ENCODE measurements at regions not wholly inside any gene's neighbourhood (a gene's known extent, or its start where the extent isn't known, plus 50 kb on each side); places are given as distances from the start of the nearest gene placed in this dataset.

DNA sequence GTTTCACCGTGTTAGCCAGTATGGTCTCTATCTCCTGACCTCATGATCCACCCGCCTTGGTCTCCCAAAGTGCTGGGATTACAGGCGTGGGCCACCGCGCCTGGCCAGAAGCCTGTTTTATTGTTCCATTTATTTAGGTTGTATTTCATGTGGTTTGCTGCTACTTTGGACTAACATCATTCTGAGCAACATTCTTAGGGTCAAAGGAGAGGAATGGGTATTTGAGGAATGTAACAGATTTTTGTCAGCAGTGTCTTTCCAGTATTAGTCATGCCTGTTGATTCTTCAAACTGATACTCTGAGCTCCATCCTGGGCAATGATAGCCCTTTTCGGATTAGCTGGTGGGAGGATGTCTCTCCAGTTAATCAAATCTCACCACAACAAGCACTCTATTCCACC lies 213.0 kb upstream of the CITED2 start:
- DNase-seq, result no peak

- no peak for DNase-seq
Measured at GRCh38 chr6:139586273-139586672, 211.8 kb upstream of the CITED2 start.

- no peak for DNase-seq
Measured at GRCh38 chr6:139584599-139584998, 210.2 kb upstream of the CITED2 start.

DNA sequence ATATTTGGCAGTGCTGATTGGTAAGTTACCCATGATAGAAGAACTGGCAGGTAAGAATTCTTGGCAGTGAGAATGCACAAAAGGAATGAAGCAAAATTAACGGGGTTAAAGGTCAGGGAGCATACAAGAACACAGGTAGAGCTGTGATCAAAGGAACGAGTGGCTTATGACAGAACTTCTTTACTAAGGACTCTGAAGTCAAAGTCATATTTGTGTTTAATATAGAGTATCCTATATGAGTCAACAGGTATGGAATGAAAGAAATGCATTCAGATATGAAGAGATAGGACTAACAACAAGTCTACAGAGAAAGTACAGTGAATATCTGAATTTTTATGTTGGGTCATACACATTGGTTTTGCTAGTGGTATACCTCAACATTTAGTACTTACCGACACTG lies 209.0 kb upstream of the CITED2 start:
- DNase-seq, result no peak

- no peak for DNase-seq
Measured at GRCh38 chr6:139582956-139583355, 208.5 kb upstream of the CITED2 start.

GRCh38 chr6:139581485-139581865 lies 207.0 kb upstream of the CITED2 start:
- no peak for DNase-seq

- no peak for DNase-seq
Measured at GRCh38 chr6:139580592-139581484, 206.4 kb upstream of the CITED2 start.

DNA sequence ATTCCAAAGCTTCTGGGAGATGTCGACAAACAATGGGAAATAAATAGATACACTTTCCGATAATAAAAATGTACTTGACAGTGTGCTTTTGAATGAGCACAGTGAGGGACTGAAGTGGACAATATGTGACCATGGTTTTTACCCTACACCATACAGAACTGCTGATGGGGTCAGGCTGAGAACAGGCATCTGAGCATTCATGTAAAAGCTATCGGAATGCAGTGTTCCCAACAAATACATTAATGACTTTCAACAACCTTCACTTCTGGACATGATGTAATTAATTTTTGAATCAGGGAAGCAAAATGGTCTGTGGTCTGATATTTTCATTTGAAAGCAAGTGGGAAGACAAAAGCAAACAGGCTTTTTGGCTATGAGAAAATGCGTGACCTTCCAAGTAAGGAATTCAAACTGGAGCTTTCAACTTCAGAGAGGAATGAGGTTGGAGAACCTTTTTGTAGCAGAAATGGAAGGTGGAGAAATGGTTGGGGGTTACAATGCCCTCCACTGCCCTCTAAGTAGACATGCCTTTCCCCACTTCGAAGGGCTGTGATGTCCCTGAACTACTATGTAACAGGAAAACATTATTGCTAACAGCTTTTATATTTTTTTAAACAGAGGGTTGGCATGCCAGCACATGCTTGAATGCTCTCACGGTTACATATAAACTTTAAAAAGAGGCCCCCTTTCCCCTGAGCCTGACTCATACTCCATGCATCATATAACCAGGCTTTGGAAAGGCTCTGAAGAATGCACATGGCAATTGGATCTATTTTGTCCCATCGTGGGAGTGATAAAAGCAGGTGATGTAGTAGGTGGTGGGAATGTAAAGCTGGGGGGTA lies 203.5 kb upstream of the CITED2 start:
- DNase-seq, result no peak

DNA sequence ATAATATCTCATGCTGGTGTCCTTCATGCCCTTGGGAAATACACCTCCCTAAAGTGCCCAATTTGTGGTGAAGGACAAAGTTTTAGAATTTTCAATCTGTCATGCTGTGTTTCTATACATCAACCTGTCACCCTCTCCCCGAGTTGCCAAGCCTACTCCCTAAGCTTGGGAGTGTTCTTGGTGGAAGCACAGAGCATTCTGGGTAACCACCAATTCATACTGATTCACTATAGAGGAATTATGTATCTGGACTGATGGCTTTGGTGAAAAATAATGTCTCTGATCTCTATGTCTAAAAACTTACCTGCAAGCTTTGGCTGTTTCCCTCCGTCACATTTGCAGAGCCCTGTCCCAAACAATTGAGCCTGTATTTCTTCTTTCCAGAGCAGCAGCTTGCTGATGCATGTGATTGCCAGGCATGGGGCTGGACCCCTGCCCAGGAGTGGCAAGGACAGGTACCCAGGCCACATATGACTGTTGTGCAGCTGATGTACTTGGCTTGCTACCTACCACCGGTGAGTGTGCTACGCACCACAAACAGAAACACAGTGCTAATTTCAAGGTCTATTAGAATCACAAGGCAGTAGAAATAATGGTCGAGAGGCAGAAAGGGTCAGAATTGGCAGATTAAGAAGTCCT lies 202.8 kb upstream of the CITED2 start:
- DNase-seq, result no peak

DNA sequence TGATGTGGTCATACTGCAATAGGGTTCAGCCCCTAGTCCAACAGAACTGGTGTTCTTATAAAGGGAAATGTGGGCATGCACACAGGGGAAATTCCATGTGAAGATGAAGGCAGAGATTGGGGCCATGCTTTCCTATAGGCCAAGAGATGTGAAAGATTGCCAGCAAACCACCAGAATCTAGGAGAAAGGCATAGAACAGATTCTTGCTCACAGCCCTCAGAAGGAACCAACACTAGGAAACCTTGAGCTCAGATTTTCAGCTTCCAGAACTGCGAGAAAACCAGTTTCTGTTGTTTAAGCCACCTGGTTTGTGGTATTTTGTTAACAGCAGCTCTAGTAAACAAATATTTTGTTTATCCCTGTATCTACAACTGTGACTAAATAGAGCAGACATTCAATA lies 197.6 kb upstream of the CITED2 start:
- no peak for DNase-seq

GRCh38 chr6:139570166-139570565 lies 195.7 kb upstream of the CITED2 start:
- no peak for DNase-seq

GRCh38 chr6:139569566-139569965 lies 195.1 kb upstream of the CITED2 start:
- DNase-seq, result no peak

DNA sequence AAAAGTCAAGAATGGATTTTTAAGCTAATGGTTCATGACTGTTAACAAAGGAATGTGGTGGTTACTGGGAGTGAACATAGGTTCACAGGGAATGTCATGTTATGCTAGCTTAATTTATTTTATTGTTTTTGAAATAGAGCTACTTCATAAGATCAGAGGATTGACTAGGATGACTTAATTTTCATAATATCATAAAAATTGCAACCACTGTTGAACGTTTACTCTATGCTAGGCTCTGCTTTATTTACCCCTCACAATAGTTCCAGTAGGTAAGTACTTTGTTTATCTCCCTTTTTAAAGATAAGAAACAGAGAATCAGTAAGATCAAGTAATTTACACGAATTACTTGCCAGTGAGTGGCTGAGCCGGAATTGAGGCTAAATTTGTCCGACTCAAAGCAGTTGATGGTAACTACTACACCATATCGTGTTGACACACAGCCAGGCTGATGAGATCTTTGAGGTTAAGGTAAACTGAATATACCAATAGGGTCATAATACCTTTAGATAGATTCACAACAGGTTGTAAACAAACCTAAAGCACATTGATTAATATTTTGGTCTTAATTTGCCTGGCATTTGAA lies 194.6 kb upstream of the CITED2 start:
- DNase-seq, result no peak

- no peak for DNase-seq
Measured at GRCh38 chr6:139568151-139568955, 193.9 kb upstream of the CITED2 start.

- no peak for DNase-seq
Measured at GRCh38 chr6:139567095-139567494, 192.6 kb upstream of the CITED2 start.

DNA sequence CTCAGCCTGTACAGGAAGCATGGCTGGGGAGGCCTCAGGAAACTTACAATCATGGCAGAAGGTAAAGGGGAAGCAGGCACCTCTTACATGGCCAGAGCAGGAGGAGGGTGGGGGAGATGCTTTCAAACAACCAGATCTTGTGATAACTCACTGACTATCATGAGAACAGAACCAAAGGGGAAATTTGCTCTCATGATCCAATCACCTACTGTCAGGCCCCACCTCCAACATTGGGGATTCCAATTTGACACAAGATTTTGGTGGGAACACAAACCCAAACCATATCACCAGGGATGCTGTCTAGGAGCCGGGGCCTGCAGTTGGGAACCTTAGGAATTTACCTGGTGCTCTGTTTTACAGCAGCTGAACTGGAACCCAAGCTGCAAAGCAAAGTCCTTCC lies 191.1 kb upstream of the CITED2 start:
- no peak for DNase-seq

GRCh38 chr6:139557547-139557946 lies 183.1 kb upstream of the CITED2 start:
- DNase-seq, result no peak

DNA sequence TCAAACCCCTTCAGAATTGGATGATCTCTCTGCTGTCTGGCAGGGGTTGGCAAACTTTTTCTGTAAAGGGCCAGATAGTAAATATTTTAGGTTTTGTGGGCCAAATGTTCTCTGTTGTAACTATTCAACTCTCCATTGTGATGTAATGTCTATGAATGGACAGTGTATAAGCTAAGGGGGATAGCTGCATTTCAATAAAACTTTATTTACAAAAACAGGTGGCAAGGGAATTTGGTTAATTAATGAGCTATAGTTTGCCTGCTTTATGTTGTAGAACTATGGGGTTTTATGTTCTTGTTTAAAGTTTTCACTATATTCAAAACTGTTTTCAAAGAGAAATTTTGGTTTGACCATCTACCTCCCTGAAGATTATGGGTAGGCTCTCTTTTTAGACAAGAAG lies 182.1 kb upstream of the CITED2 start:
- no peak for DNase-seq

GRCh38 chr6:139553916-139554315 lies 179.5 kb upstream of the CITED2 start:
- no peak for DNase-seq

DNA sequence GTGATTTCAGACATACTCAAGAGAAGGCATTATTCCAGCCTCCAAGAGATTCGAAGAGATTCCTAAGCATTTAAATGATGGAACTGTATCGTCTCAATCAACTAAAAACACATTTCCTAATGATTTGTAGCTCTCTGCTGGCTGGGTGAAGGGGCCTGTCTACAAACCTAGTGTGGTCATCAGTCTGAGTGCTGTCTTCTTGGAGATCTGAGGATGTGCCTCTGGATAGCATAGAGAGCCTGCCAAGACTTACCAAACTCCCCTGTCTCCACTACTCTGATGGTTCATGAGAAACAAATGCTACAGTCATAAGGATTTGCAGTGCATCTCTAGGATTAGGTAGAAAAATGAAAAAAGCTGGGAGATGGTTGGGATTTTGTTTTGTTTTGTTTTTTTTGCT lies 176.9 kb upstream of the CITED2 start:
- no peak for DNase-seq

DNA sequence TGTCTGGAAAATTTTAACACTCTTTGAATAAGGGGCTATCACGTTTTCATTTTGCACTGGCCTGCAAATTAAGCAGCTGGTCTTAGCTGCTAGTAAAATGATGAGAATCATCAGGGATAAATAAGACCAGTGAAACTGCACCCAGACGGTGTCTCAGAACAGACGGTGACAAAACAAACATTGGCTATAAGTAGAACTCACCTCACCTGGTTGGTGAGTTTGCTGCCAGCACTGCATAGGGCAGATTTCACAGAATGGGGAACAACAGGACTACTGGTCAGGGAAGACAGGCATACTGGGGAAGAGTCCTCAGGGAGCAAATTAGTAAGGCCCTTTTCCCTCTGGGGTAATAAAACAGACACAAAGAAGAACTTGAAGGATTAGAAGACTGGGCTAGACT lies 175.9 kb upstream of the CITED2 start:
- DNase-seq, result no peak

- no peak for DNase-seq
Measured at GRCh38 chr6:139549561-139550070, 175.2 kb upstream of the CITED2 start.
